GM23248 (cell line): ENCODE measurements at regions not wholly inside any gene's neighbourhood (a gene's known extent, or its start where the extent isn't known, plus 50 kb on each side); places are given as distances from the start of the nearest gene placed in this dataset.

Source experiments
- DNase-seq: peaks from one replicate; pipeline ENCODE4 v3.0.0-alpha.2; 2015
- H2AFZ ChIP-seq: fragments of 200-600 bp; sonication (generic); 2 replicates; pipeline ENCODE4 v1.6.1; 2016; ENCODE audit warnings: antibody characterized with exemption
- H3F3A ChIP-seq: fragments of 200-600 bp; sonication (generic); 2 replicates; pipeline ENCODE4 v1.6.1; 2016; ENCODE audit warnings: mild to moderate bottlenecking, antibody characterized with exemption, mixed run types; ENCODE audit not compliant: insufficient read depth
- H3K27ac ChIP-seq: fragments of 200-600 bp; sonication (generic); 2 replicates; pipeline ENCODE4 v1.5.1; 2016; ENCODE audit warnings: mild to moderate bottlenecking
- H3K27me3 ChIP-seq: fragments of 200-600 bp; sonication (generic); replicated peaks from 2 replicates; pipeline ENCODE4 v1.6.1; 2016; ENCODE audit warnings: mild to moderate bottlenecking; ENCODE audit not compliant: insufficient read depth
- H3K36me3 ChIP-seq: fragments of 200-600 bp; sonication (generic); 2 replicates; pipeline ENCODE4 v1.6.1; 2016; ENCODE audit warnings: low read depth, mild to moderate bottlenecking
- H3K4me1 ChIP-seq: fragments of 200-600 bp; sonication (generic); 2 replicates; pipeline ENCODE4 v1.6.1; 2016; ENCODE audit warnings: mild to moderate bottlenecking; ENCODE audit not compliant: insufficient read depth
- H3K4me2 ChIP-seq: fragments of 200-600 bp; sonication (generic); one replicate; pipeline ENCODE4 v1.6.1; 2016; ENCODE audit warnings: mild to moderate bottlenecking; ENCODE audit not compliant: unreplicated experiment
- H3K4me3 ChIP-seq: fragments of 200-600 bp; sonication (generic); 2 replicates; pipeline ENCODE4 v1.5.1; 2016; ENCODE audit warnings: mild to moderate bottlenecking
- H3K79me2 ChIP-seq: fragments of 200-600 bp; sonication (generic); 2 replicates; pipeline ENCODE4 v1.6.1; 2016; ENCODE audit warnings: mild to moderate bottlenecking; ENCODE audit not compliant: insufficient read depth
- H3K9ac ChIP-seq: fragments of 200-600 bp; sonication (generic); 2 replicates; pipeline ENCODE4 v1.6.1; 2016; ENCODE audit warnings: mild to moderate bottlenecking
- H3K9me2 ChIP-seq: fragments of 200-600 bp; sonication (generic); 2 replicates; pipeline ENCODE4 v1.6.1; 2016; ENCODE audit warnings: mixed run types, mild to moderate bottlenecking, moderate library complexity; ENCODE audit not compliant: insufficient read depth
- H3K9me3 ChIP-seq: fragments of 200-600 bp; sonication (generic); one replicate; pipeline ENCODE4 v1.6.1; 2017; ENCODE audit warnings: low read depth
- H4K20me1 ChIP-seq: fragments of 200-600 bp; sonication (generic); 2 replicates; pipeline ENCODE4 v1.6.0; 2016; ENCODE audit not compliant: insufficient read depth
- EZH2 ChIP-seq: fragments of 200-600 bp; sonication (generic); IDR thresholded peaks from 2 replicates; pipeline ENCODE4 v1.6.1; 2018; ENCODE audit warnings: antibody characterized with exemption, mild to moderate bottlenecking; ENCODE audit not compliant: insufficient read depth, poor library complexity, severe bottlenecking
- EZH2phosphoT487 ChIP-seq: fragments of 200-600 bp; sonication (generic); IDR thresholded peaks from 2 replicates; pipeline ENCODE4 v1.6.1; 2018; ENCODE audit warnings: antibody characterized with exemption, moderate library complexity, mild to moderate bottlenecking, low read depth; ENCODE audit not compliant: insufficient read depth
- WGBS, 2 experiments: methylation state at CpG; one replicate each; pipeline ENCODE4 v1.1.6; 2015 to 2017; ENCODE audit warnings: low lambda C conversion rate in 2 of 2, low coverage in 1 of 2; ENCODE audit errors: missing lambda C conversion rate in 2 of 2; 5-methylcytosine and 5-hydroxymethylcytosine counted together
- in situ Hi-C: fragments of 300-500 bp; cut with MboI; formaldehyde crosslinking; loops from 2 replicates; pipeline ENCODE4 v1.15.0; 2020

DNA sequence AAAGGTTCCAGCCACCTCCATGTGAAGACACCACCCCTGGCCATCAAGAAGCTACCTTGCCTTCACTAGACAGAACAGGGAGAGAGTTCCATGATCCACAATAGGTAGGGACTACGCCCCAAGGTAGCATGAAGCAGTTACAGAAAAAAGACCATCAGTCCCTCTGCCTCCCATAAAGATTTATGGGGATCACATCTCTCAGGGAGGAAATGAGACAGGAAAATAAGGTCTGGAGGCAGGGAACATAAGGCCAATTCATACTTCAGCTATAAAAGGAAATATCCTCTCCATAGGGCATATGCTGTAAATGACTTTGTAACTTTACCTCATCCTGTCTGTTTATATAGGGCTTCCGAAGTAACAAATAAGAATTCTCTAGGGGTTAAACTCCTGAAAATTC is 129.4 kb downstream of the OR2B2 start:
- no peak for DNase-seq
- TF ChIP-seq EZH2phosphoT487 (no peak), EZH2 (no peak)
- Histone ChIP-seq H3F3A (no peaks in the 10 kb centered on the region), H3K4me1 (no peaks in the 10 kb centered on the region), H3K27ac (no peak overlapping the region), H4K20me1 (no peaks in the 10 kb centered on the region), H3K27me3 (no peaks in the 10 kb centered on the region; the same call in 1 of the 2 replicates), H2AFZ (no peak overlapping the region), H3K4me3 (no peak overlapping the region), H3K36me3 (no peaks in the 10 kb centered on the region), H3K9ac (no peak overlapping the region), H3K4me2 (no peak overlapping the region), H3K9me3 (no peaks in the 10 kb centered on the region), H3K9me2 (no peaks in the 10 kb centered on the region), H3K79me2 (no peaks in the 10 kb centered on the region)
- in situ Hi-C loops = no loop called here
- WGBS, 2 experiments = 62 to 66% methylated on average over 2 of the region's 2 CpGs

DNA sequence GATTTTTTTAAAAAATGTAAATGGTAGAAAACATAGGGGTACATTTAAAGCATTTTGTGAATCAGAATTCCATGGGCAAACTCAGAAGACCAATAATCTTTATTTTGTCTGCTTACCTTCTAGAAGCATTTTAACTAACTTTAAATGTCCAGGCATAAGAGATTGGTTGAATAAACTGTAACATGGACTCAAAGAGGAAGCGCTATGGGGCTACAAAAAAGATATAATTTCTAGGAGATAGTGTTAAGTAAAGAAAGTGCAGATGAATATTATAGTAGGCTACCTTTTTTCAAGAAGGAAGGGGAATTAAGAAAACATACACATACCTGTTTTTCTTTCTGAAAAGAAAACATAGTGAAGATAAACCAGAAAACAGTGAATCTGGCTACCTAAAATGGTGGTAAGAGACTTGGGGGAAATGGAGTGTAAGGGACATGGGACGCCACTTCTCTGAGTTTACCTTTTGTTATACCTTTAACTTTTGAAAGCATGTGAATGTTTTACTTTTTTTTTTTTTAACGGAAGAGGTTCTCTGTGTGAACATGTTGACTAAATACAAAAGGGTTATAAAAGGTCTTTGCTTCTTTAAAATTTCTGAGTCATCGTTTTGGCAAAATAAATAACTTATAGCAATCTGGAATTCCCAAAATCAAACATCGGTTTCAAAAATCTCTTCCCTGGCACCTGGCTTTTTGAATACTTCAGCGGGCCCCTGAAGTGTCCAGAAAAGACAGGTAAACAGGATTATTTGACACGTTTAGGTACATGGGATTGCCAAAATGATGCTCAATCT is 133.4 kb downstream of the OR2B2 start:
- Histone ChIP-seq H3K36me3 (no peaks in the 10 kb centered on the region), H3K9me3 (no peaks in the 10 kb centered on the region), H2AFZ (no peak overlapping the region), H3K4me3 (no peak overlapping the region), H3K4me1 (no peaks in the 10 kb centered on the region), H3K9me2 (no peaks in the 10 kb centered on the region), H3K27ac (no peak overlapping the region), H3K9ac (no peak overlapping the region), H4K20me1 (no peaks in the 10 kb centered on the region), H3K27me3 (no peaks in the 10 kb centered on the region; the same call in 1 of the 2 replicates), H3K79me2 (no peaks in the 10 kb centered on the region), H3F3A (peaks cover 5% of the 10 kb centered on the region; the same call in 1 of the 2 replicates), H3K4me2 (no peak overlapping the region)
- in situ Hi-C loops = no loop called here
- no peak for DNase-seq
- WGBS, 2 experiments = 65 to 69% methylated on average over 7 of the region's 7 CpGs
- TF ChIP-seq EZH2phosphoT487 (no peak), EZH2 (no peak)

GRCh38 chr6:27777614-27778355 is 134.4 kb downstream of the OR2B2 start:
- no peaks in the 10 kb centered on the region for H3K9me3 ChIP-seq
- no peak overlapping the region for H3K4me3 ChIP-seq
- no peaks in the 10 kb centered on the region for H4K20me1 ChIP-seq
- no peak overlapping the region for H3K9ac ChIP-seq
- H3K4me2 ChIP-seq = no peak overlapping the region
- in situ Hi-C loops = no loop called here
- TF ChIP-seq EZH2 (no peak), EZH2phosphoT487 (no peak)
- H3F3A ChIP-seq = peaks cover 5% of the 10 kb centered on the region; the same call in 1 of the 2 replicates
- no peaks in the 10 kb centered on the region; the same call in 1 of the 2 replicates for H3K27me3 ChIP-seq
- H3K4me1 ChIP-seq = no peaks in the 10 kb centered on the region
- peak overlapping the region; percentile 13; the same call in 1 of the 2 replicates for H2AFZ ChIP-seq
- no peaks in the 10 kb centered on the region for H3K36me3 ChIP-seq
- no peak for DNase-seq
- no peaks in the 10 kb centered on the region for H3K9me2 ChIP-seq
- no peak overlapping the region for H3K27ac ChIP-seq
- no peaks in the 10 kb centered on the region for H3K79me2 ChIP-seq
- 58 to 63% methylated on average over 11 of the region's 11 CpGs for WGBS, 2 experiments

DNA sequence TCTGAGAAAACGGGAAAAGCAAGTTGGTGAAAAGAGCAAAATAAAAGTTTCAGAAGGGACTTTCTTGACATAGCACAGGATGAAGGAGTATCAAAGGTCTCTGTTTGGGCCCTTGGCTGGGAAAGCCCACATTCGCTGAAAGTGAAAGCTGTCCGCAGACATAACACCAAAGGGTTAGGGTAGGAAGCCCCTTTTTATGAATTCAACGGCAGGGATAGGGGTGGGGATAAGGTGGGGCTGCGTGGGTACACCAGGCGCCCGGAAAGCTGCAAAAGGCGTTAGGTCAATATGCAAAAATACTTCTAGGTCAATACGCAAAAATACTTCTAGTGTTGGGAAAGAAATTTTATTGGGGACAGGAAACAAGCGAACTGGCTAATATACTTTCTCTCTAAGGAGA is 135.1 kb downstream of the OR2B2 start:
- Histone ChIP-seq H3K9me2 (no peaks in the 10 kb centered on the region), H3K27ac (no peak overlapping the region), H3K27me3 (no peaks in the 10 kb centered on the region; the same call in 1 of the 2 replicates), H3K4me1 (no peaks in the 10 kb centered on the region), H4K20me1 (no peaks in the 10 kb centered on the region), H3K9ac (no peak overlapping the region), H3K4me3 (no peak overlapping the region), H3K9me3 (no peaks in the 10 kb centered on the region), H2AFZ (0 out of 2 replicates have a peak overlapping the region, but pooled peaks have one; percentile 13), H3K4me2 (no peak overlapping the region), H3K79me2 (no peaks in the 10 kb centered on the region), H3K36me3 (no peaks in the 10 kb centered on the region), H3F3A (peaks cover 5% of the 10 kb centered on the region; the same call in 1 of the 2 replicates)
- WGBS, 2 experiments = 66 to 70% methylated on average over 10 of the region's 10 CpGs
- DNase-seq = no peak
- no peak for TF ChIP-seq EZH2phosphoT487
- TF ChIP-seq EZH2 = no peak
- in situ Hi-C loops = no loop called here
